Transverse colon (tissue), 4 donors: ENCODE measurements at regions not wholly inside any gene's neighbourhood (a gene's known extent, or its start where the extent isn't known, plus 50 kb on each side); places are given as distances from the start of the nearest gene placed in this dataset.

Experiments used
- DNase-seq: peaks from one replicate; pipeline ENCODE4 v3.0.0-alpha.2; 2019
- H3K27ac ChIP-seq, 4 donors: fragments of 200-600 bp; sonication (generic); 2 replicates each; pipeline ENCODE4 v1.5.1; 2016 to 2018; ENCODE audit warnings: inconsistent platforms in 4 of 4
- H3K27me3 ChIP-seq: fragments of 200-600 bp; sonication (generic); 2 replicates; pipeline ENCODE4 v1.5.1; 2017; ENCODE audit warnings: inconsistent platforms
- H3K36me3 ChIP-seq, 4 donors: fragments of 200-600 bp; sonication (generic); 2 replicates each; pipeline ENCODE4 v1.5.1; 2017 to 2019; ENCODE audit warnings: inconsistent platforms in 4 of 4
- H3K4me1 ChIP-seq, 4 donors: fragments of 200-600 bp; sonication (generic); 2 replicates each; pipeline ENCODE4 v1.5.1; 2017 to 2020; ENCODE audit warnings: inconsistent platforms in 4 of 4
- H3K4me3 ChIP-seq, 4 donors: fragments of 200-600 bp; sonication (generic); 1 replicate in 1 of 4; 2 replicates in 3 of 4; pipeline versions ENCODE4 v1.5.1 to v1.6.1; 2017 to 2019; ENCODE audit warnings: inconsistent platforms in 4 of 4
- H3K9me3 ChIP-seq, 2 donors: fragments of 200-600 bp; sonication (generic); 2 replicates each; pipeline ENCODE4 v1.5.1; 2017 to 2019; ENCODE audit warnings: inconsistent platforms in 2 of 2
- CTCF ChIP-seq, 5 experiments: fragments of 200-600 bp in 3 of 5; fragments of 450-650 bp in 2 of 5; sonication (generic) in 3 of 5; IDR thresholded peaks; 1 replicate in 2 of 5; 2 replicates in 3 of 5; pipeline ENCODE4 v1.5.1; 2016 to 2017; ENCODE audit warnings: antibody characterized with exemption in 5 of 5, inconsistent platforms in 3 of 5, mild to moderate bottlenecking in 2 of 5, moderate library complexity in 1 of 5
- EP300 ChIP-seq: sonication (generic); formaldehyde crosslinking; IDR thresholded peaks from one replicate; pipeline ENCODE4 v1.6.1; 2017; ENCODE audit warnings: antibody characterized with exemption, low read depth
- POLR2A ChIP-seq: fragments of 450-650 bp; IDR thresholded peaks from one replicate; pipeline ENCODE4 v1.6.1; 2016; ENCODE audit warnings: antibody characterized with exemption, mild to moderate bottlenecking, moderate library complexity
- POLR2AphosphoS5 ChIP-seq, 3 donors: sonication (generic); formaldehyde crosslinking; IDR thresholded peaks; one replicate each; pipeline ENCODE4 v1.6.1; 2016; ENCODE audit warnings: antibody characterized with exemption in 3 of 3
- WGBS, 2 donors: methylation state at CpG; one replicate each; pipeline ENCODE4 v1.1.5; 2018; ENCODE audit warnings: low coverage in 1 of 2; 5-methylcytosine and 5-hydroxymethylcytosine counted together
- in situ Hi-C, 4 donors: fragments of 200-750 bp; cut with MboI; loops; one replicate each; pipeline versions ENCODE4 v1.15.0 to v1.15.1; 2017; ENCODE audit warnings: low sequenced_read_pairs in 3 of 4, low pct_ligation_motif_present in 1 of 4, low pct_unique_long_range_greater_than_20kb in 1 of 4
- intact Hi-C: fragments of 100-400 bp; cut with DNase I; formaldehyde crosslinking; loops from one replicate; pipeline ENCODE4 v1.15.1; 2023; ENCODE audit warnings: low total_unique reads

DNA sequence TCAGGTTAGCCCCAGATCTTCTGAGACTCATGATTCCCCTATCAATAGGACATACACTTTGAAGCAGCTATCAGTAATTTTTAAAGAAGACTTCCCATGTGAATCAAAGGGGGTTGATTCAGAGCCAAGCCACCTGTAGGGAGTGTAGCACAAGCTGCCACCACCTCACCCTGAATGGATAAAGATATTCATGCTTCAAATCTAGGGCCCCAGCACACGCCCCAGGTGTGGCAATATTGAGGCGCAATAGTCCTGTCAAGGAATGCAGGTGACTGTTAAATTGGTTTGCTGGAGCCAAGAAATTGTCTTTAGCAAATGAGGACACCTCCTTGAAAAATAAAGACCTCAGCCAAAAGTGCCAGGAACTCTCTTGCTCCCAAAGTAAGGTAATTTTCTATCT lies 404.4 kb downstream of the MAFB start:
- H3K9me3 ChIP-seq: no peaks in the 10 kb centered on the region
- no peak overlapping the region for H3K27ac ChIP-seq
- in situ Hi-C loops (no loop called here), intact Hi-C loops (no loop called here)
- DNase-seq: no peak
- no peaks in the 10 kb centered on the region for H3K27me3 ChIP-seq
- H3K4me1 ChIP-seq: peaks cover 0 to 23% (median 10%) of the 10 kb centered on the region in 4 donors
- no peak overlapping the region for H3K4me3 ChIP-seq
- H3K36me3 ChIP-seq: no peaks in the 10 kb centered on the region
- TF ChIP-seq POLR2A (no peak), POLR2AphosphoS5 (IDR thresholded peaks at IDR 0.05) (no peak), EP300 (no peak), CTCF (IDR thresholded peaks at IDR 0.05) (no peak)
- WGBS, 2 donors: 54% methylated on average over 2 of the region's 2 CpGs; no CpG with 5 or more reads in 1 of the 2 donors

DNA sequence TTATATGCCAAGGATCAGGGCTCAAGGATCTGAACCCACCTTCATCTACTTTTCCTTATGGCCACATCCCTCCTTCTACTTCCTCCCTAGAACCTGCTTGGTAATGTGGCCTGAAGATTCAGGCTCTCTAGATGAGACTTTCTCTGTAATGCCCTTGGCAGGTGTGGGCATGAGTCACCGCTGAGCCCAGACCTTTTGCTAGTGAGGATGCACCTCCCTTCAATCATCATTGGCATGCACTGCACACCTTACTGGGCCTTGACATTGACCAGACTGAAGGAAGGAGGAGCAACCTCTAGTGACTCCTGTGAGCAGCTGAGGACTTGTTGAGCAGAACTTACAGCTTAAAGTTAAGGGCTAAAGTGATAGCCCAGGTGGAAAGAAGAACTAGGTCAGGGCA lies 405.3 kb downstream of the MAFB start:
- in situ Hi-C loops: no loop called here
- 88% methylated on average over 1 of the region's 1 CpG; no CpG with 5 or more reads in 1 of the 2 donors for WGBS, 2 donors
- intact Hi-C loops: no loop called here
- no peak for TF ChIP-seq EP300
- TF ChIP-seq POLR2AphosphoS5 (IDR thresholded peaks at IDR 0.05): no peak
- TF ChIP-seq CTCF (IDR thresholded peaks at IDR 0.05): no peak
- TF ChIP-seq POLR2A: no peak
- H3K27ac ChIP-seq: no peak overlapping the region
- H3K36me3 ChIP-seq: no peaks in the 10 kb centered on the region
- H3K27me3 ChIP-seq: no peaks in the 10 kb centered on the region
- DNase-seq: no peak
- H3K4me3 ChIP-seq: no peak overlapping the region
- H3K4me1 ChIP-seq: peaks cover 0 to 29% (median 10%) of the 10 kb centered on the region in 4 donors
- no peaks in the 10 kb centered on the region for H3K9me3 ChIP-seq

DNA sequence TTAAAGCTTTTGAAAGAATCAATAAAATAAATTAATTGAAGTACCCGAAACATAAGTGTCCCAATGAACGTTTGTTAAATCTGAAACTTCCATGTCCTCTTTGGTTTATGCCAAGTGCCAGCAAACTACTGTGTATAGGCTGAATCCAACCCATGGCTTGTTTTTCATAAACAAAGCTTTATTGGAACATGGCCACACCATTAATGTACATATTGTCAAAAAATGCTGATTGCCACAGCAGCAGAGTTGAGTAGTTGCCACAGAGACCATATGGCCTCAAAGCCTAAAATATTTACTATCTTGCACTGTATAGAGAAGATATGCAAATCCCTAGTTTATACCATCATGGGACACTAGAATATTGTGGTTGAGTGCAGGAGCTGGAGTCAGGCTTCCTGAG lies 406.1 kb downstream of the MAFB start:
- no peak overlapping the region for H3K27ac ChIP-seq
- H3K4me3 ChIP-seq: no peak overlapping the region
- no peaks in the 10 kb centered on the region for H3K27me3 ChIP-seq
- DNase-seq: no peak
- TF ChIP-seq POLR2A (no peak), CTCF (IDR thresholded peaks at IDR 0.05) (no peak)
- 60 to 74% methylated on average over 1 to 2 of the region's 2 CpGs for WGBS, 2 donors
- peaks cover 0 to 29% (median 10%) of the 10 kb centered on the region in 4 donors for H3K4me1 ChIP-seq
- H3K36me3 ChIP-seq: no peaks in the 10 kb centered on the region
- intact Hi-C loops: no loop called here
- H3K9me3 ChIP-seq: no peaks in the 10 kb centered on the region
- in situ Hi-C loops: no loop called here

- 50 to 74% methylated on average over 2 of the region's 2 CpGs for WGBS, 2 donors
- no peak for DNase-seq
- intact Hi-C loops (no loop called here), in situ Hi-C loops (no loop called here)
- Histone ChIP-seq H3K4me1 (peaks cover 0 to 25% (median 9%) of the 10 kb centered on the region in 4 donors), H3K27me3 (no peaks in the 10 kb centered on the region), H3K36me3 (no peaks in the 10 kb centered on the region), H3K27ac (no peak overlapping the region), H3K4me3 (no peak overlapping the region), H3K9me3 (no peaks in the 10 kb centered on the region)
- TF ChIP-seq CTCF (IDR thresholded peaks at IDR 0.05) (no peak), EP300 (no peak), POLR2A (no peak), POLR2AphosphoS5 (IDR thresholded peaks at IDR 0.05) (no peak)
Observed at GRCh38 chr20:40282541-40282940, 406.5 kb downstream of the MAFB start.
